ENCODE measurements at regions not wholly inside any gene's neighbourhood (a gene's known extent, or its start where the extent isn't known, plus 50 kb on each side); places are given as distances from the start of the nearest gene placed in this dataset.

- no peak for TF ChIP-seq CTCF (IDR thresholded peaks at IDR 0.05; ENCODE audit: low read length, missing control alignments)
- DNase-seq (ENCODE audit: low read depth): no peak
- no peak overlapping the region for H3K4me3 ChIP-seq (replicated peaks; ENCODE audit: low read depth, low read length)
These were observed 670.3 kb upstream of the HS6ST1 start for GRCh38 chr2:128988967-128989366.

GRCh38 chr2:128995086-128995485, 676.4 kb upstream of the HS6ST1 start:
- no peak for TF ChIP-seq CTCF (IDR thresholded peaks at IDR 0.05; ENCODE audit: low read length, missing control alignments)

GRCh38 chr2:128996078-128996477, 677.4 kb upstream of the HS6ST1 start:
- TF ChIP-seq CTCF (IDR thresholded peaks at IDR 0.05; ENCODE audit: low read length, missing control alignments): no peak
- DNase-seq (ENCODE audit: low read depth): no peak
- H3K4me3 ChIP-seq (replicated peaks; ENCODE audit: low read depth, low read length): no peak overlapping the region

More at GRCh38 chr2:128995086-128995485, 676.4 kb upstream of the HS6ST1 start:
- DNase-seq (ENCODE audit: low read depth): no peak
- no peak overlapping the region for H3K4me3 ChIP-seq (replicated peaks; ENCODE audit: low read depth, low read length)

- no peak for DNase-seq (ENCODE audit: low read depth)
- no peak overlapping the region for H3K4me3 ChIP-seq (replicated peaks; ENCODE audit: low read depth, low read length)
- no peak for TF ChIP-seq CTCF (IDR thresholded peaks at IDR 0.05; ENCODE audit: low read length, missing control alignments)
These were observed 678.6 kb upstream of the HS6ST1 start for GRCh38 chr2:128997166-128997866.

- no peak for TF ChIP-seq CTCF (IDR thresholded peaks at IDR 0.05; ENCODE audit: low read length, missing control alignments)
- DNase-seq (ENCODE audit: low read depth): no peak
- H3K4me3 ChIP-seq (replicated peaks; ENCODE audit: low read depth, low read length): no peak overlapping the region
These were observed 683.3 kb upstream of the HS6ST1 start for GRCh38 chr2:129001926-129002325.

- no peak overlapping the region for H3K4me3 ChIP-seq (replicated peaks; ENCODE audit: low read depth, low read length)
- DNase-seq (ENCODE audit: low read depth): no peak
- no peak for TF ChIP-seq CTCF (IDR thresholded peaks at IDR 0.05; ENCODE audit: low read length, missing control alignments)
These were observed 684.1 kb upstream of the HS6ST1 start for GRCh38 chr2:129002751-129003150.

GRCh38 chr2:129004485-129004884, 685.8 kb upstream of the HS6ST1 start:
- DNase-seq (ENCODE audit: low read depth): no peak
- no peak overlapping the region for H3K4me3 ChIP-seq (replicated peaks; ENCODE audit: low read depth, low read length)
- TF ChIP-seq CTCF (IDR thresholded peaks at IDR 0.05; ENCODE audit: low read length, missing control alignments): no peak
